MM.1S (cell line): ENCODE measurements at regions not wholly inside any gene's neighbourhood (a gene's known extent, or its start where the extent isn't known, plus 50 kb on each side); places are given as distances from the start of the nearest gene placed in this dataset.

ENCODE experiments used
- DNase-seq: peaks from one replicate; pipeline ENCODE4 v3.0.0-alpha.2; 2015
- H2AFZ ChIP-seq: fragments of 300-600 bp; sonication (generic); 2 replicates; pipeline ENCODE4 v1.6.0; 2016; ENCODE audit warnings: antibody characterized with exemption, low read length
- H3F3A ChIP-seq: fragments of 300-600 bp; sonication (generic); 2 replicates; pipeline ENCODE4 v1.6.1; 2016; ENCODE audit warnings: mild to moderate bottlenecking, antibody characterized with exemption, low read length, moderate library complexity, mixed read lengths; ENCODE audit not compliant: insufficient read depth
- H3K27ac ChIP-seq: fragments of 300-600 bp; sonication (generic); 2 replicates; pipeline ENCODE4 v1.5.1; 2016; ENCODE audit warnings: mild to moderate bottlenecking, low read length
- H3K27me3 ChIP-seq: fragments of 300-600 bp; sonication (generic); replicated peaks from 2 replicates; pipeline ENCODE4 v1.6.0; 2016; ENCODE audit warnings: low read length; ENCODE audit not compliant: insufficient read depth
- H3K36me3 ChIP-seq: fragments of 300-600 bp; sonication (generic); replicated peaks from 2 replicates; pipeline ENCODE4 v1.6.1; 2016; ENCODE audit warnings: mild to moderate bottlenecking, low read length, mixed read lengths; ENCODE audit not compliant: insufficient read depth
- H3K4me1 ChIP-seq: fragments of 300-600 bp; sonication (generic); 2 replicates; pipeline ENCODE4 v1.6.1; 2016; ENCODE audit warnings: low read length, mixed read lengths
- H3K4me2 ChIP-seq: fragments of 300-600 bp; sonication (generic); 2 replicates; pipeline ENCODE4 v1.6.0; 2016; ENCODE audit warnings: low read depth, low read length
- H3K4me3 ChIP-seq: fragments of 300-600 bp; sonication (generic); 2 replicates; pipeline ENCODE4 v1.5.1; 2016; ENCODE audit warnings: low read length, mixed read lengths
- H3K79me2 ChIP-seq: fragments of 300-600 bp; sonication (generic); 2 replicates; pipeline ENCODE4 v1.6.1; 2016; ENCODE audit warnings: mixed run types, low read length, mixed read lengths
- H3K9ac ChIP-seq: fragments of 300-600 bp; sonication (generic); 2 replicates; pipeline ENCODE4 v1.6.1; 2016; ENCODE audit warnings: low read length, mixed read lengths
- H3K9me2 ChIP-seq: fragments of 300-600 bp; sonication (generic); replicated peaks from 2 replicates; pipeline ENCODE4 v1.6.1; 2016; ENCODE audit warnings: mild to moderate bottlenecking, low read length, mixed read lengths; ENCODE audit not compliant: insufficient read depth
- H3K9me3 ChIP-seq: fragments of 300-600 bp; sonication (generic); replicated peaks from 2 replicates; pipeline ENCODE4 v1.6.1; 2016; ENCODE audit warnings: mild to moderate bottlenecking, low read length, mixed read lengths; ENCODE audit not compliant: insufficient read depth
- H4K20me1 ChIP-seq: fragments of 300-600 bp; sonication (generic); 2 replicates; pipeline ENCODE4 v1.6.1; 2016; ENCODE audit warnings: mild to moderate bottlenecking, low read length, moderate library complexity, mixed read lengths; ENCODE audit not compliant: insufficient read depth
- EZH2 ChIP-seq: fragments of 300-600 bp; sonication (generic); optimal IDR thresholded peaks from 2 replicates; pipeline ENCODE3; 2017; ENCODE audit warnings: low read depth, mild to moderate bottlenecking, antibody characterized with exemption, low read length, mixed read lengths
- EZH2phosphoT487 ChIP-seq: fragments of 300-600 bp; sonication (generic); IDR thresholded peaks from 2 replicates; pipeline ENCODE4 v1.6.1; 2018; ENCODE audit warnings: antibody characterized with exemption, low read length
- TF ChIP-seq, protein P1 (sequence below): fragments of 300-600 bp; sonication (generic); IDR thresholded peaks from 2 replicates; pipeline ENCODE4 v1.5.1; 2016; ENCODE audit warnings: antibody characterized with exemption, low read length, mixed read lengths

DNA sequence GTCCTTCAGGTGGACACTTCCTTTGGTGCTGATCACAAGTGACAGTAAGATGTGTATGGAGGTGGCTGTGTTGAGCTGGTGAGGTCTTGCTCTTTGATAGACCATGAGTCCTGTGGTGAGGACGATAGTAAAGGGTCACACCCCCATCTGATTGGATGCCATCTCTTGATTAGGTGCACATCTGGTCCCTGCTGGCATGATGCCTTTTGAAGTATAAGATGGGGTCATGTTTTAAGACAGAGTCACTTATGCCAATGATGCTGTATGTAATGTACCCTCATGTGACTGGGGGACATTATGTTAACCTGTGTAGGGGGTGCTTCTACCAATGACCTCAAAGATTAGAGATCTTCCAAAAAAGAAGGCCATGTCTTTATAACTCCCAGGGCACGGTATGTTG is 644.6 kb downstream of the ACTR3B start:
- Histone ChIP-seq H3K79me2 (no peaks in the 10 kb centered on the region), H3K27ac (no peak overlapping the region), H4K20me1 (no peaks in the 10 kb centered on the region), H3K9me2 (no peaks in the 10 kb centered on the region), H3K4me3 (no peak overlapping the region), H3K4me1 (no peaks in the 10 kb centered on the region), H3F3A (no peaks in the 10 kb centered on the region), H3K9ac (no peak overlapping the region), H2AFZ (no peak overlapping the region), H3K36me3 (no peaks in the 10 kb centered on the region), H3K4me2 (no peak overlapping the region), H3K27me3 (no peaks in the 10 kb centered on the region), H3K9me3 (no peaks in the 10 kb centered on the region)
- no peak for TF ChIP-seq EZH2phosphoT487
- DNase-seq, result no peak

DNA sequence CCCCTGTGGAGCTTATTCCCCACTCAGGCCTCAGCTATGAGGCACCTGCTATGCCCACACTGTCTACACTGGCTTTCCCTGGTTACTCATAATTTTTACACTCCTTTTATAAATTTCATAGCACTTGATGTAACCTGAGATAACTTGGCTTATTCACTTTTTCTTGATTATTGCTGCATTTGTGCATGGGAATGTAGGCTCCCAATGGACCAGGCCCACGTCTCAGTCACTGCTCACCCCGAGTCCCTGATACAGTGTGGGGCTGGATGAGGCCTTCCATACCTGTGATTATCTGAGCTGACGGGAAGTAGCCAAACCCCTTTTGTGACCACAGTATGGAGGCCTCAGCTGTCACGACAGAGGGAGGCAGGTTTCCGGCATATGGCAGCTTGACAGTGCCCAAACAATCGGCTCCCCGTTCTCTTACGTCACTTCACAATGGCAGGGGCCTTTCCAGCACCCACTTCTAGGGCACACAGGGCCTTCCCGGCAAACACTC is 645.3 kb downstream of the ACTR3B start:
- H3K27ac ChIP-seq, result no peak overlapping the region
- H3F3A ChIP-seq, result no peaks in the 10 kb centered on the region
- no peaks in the 10 kb centered on the region for H3K27me3 ChIP-seq
- no peaks in the 10 kb centered on the region for H3K9me3 ChIP-seq
- H2AFZ ChIP-seq, result no peak overlapping the region
- H4K20me1 ChIP-seq, result no peaks in the 10 kb centered on the region
- H3K4me3 ChIP-seq, result no peak overlapping the region
- H3K4me2 ChIP-seq, result no peak overlapping the region
- H3K79me2 ChIP-seq, result no peaks in the 10 kb centered on the region
- TF ChIP-seq, protein P1, sequence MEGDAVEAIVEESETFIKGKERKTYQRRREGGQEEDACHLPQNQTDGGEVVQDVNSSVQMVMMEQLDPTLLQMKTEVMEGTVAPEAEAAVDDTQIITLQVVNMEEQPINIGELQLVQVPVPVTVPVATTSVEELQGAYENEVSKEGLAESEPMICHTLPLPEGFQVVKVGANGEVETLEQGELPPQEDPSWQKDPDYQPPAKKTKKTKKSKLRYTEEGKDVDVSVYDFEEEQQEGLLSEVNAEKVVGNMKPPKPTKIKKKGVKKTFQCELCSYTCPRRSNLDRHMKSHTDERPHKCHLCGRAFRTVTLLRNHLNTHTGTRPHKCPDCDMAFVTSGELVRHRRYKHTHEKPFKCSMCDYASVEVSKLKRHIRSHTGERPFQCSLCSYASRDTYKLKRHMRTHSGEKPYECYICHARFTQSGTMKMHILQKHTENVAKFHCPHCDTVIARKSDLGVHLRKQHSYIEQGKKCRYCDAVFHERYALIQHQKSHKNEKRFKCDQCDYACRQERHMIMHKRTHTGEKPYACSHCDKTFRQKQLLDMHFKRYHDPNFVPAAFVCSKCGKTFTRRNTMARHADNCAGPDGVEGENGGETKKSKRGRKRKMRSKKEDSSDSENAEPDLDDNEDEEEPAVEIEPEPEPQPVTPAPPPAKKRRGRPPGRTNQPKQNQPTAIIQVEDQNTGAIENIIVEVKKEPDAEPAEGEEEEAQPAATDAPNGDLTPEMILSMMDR, result no peak
- TF ChIP-seq EZH2 (no peak), EZH2phosphoT487 (no peak)
- no peaks in the 10 kb centered on the region for H3K36me3 ChIP-seq
- no peaks in the 10 kb centered on the region for H3K9me2 ChIP-seq
- no peak for DNase-seq
- no peaks in the 10 kb centered on the region for H3K4me1 ChIP-seq
- H3K9ac ChIP-seq, result no peak overlapping the region

DNA sequence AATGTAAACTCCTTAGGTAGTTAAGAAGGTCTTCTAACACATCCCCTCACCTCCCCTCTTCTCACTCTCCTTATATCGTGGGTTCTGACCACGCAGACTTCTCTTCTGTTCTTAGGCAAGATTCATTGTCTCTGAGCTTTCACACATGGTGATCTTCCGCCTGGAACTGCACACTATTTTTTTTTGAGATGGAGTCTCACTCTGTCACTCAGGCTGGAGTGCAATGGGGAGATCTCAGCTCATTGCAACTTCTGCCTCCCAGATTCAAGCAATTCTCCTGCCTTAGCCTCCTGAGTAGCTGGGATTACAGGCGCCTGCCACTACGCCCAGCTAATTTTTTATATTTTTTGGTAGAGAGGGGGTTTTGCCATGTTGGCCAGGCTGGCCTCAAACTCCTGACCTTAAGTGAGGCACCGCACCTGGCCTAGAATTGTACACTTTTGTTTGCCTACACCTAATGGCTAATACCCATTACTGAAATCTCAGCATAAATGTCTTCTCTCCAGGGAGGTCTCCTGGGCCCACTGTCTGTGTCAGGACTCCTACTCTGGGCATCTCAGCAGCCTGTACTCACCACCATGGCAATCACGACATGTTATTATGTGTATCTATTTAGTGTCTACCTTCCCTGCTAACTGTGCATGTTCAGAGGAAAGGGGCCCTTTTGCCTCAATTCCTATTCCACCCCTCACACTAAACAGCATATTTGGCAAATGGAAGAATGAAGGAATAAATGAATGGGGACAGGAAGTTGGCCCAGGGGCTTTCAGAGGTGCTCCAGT is 646.3 kb upstream of the DPP6 start:
- TF ChIP-seq EZH2phosphoT487 (no peak), EZH2 (no peak)
- TF ChIP-seq, protein P1, result no peak
- Histone ChIP-seq H3F3A (no peaks in the 10 kb centered on the region), H3K36me3 (no peaks in the 10 kb centered on the region), H4K20me1 (no peaks in the 10 kb centered on the region), H3K4me3 (no peak overlapping the region), H3K9me3 (no peaks in the 10 kb centered on the region), H3K9me2 (no peaks in the 10 kb centered on the region), H3K27ac (no peak overlapping the region), H3K9ac (no peak overlapping the region), H3K4me1 (no peaks in the 10 kb centered on the region), H2AFZ (no peak overlapping the region), H3K4me2 (no peak overlapping the region), H3K79me2 (no peaks in the 10 kb centered on the region), H3K27me3 (no peaks in the 10 kb centered on the region)
- DNase-seq, result no peak

DNA sequence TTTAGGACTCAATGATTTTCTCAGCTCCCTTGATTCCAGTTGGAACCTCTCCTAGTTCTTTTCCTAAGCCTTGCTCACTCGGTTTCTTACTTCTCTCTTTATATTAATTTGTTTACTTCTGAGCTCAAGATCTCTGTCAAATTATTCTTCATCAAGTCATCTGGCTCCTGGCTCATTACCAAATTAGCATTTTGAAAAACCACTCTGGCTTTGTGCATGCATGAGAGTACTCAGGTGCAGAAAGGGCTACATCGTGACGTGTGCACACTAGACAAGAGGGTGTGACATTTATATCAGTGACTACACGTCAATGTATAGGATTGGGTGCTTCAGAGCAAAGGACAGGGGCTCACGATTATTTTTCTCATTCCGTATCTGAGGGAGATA is 645.7 kb upstream of the DPP6 start:
- Histone ChIP-seq H3K27ac (no peak overlapping the region), H2AFZ (no peak overlapping the region), H3K27me3 (no peaks in the 10 kb centered on the region), H4K20me1 (no peaks in the 10 kb centered on the region), H3K4me3 (no peak overlapping the region), H3K4me2 (no peak overlapping the region), H3K9me3 (no peaks in the 10 kb centered on the region), H3K36me3 (no peaks in the 10 kb centered on the region), H3K79me2 (no peaks in the 10 kb centered on the region), H3K9ac (no peak overlapping the region), H3K9me2 (no peaks in the 10 kb centered on the region), H3F3A (no peaks in the 10 kb centered on the region), H3K4me1 (no peaks in the 10 kb centered on the region)
- DNase-seq, result no peak
- TF ChIP-seq EZH2 (no peak), EZH2phosphoT487 (no peak)
- TF ChIP-seq, protein P1, result no peak
